ENCODE measurements at regions not wholly inside any gene's neighbourhood (a gene's known extent, or its start where the extent isn't known, plus 50 kb on each side); places are given as distances from the start of the nearest gene placed in this dataset.
"Not testable (repeated sequence)": the region's sequence is repeated elsewhere in the genome, so short reads cannot be mapped to it uniquely, and the experiment has no call there.

- DNase-seq: no peak
Measured at GRCh38 chr1:168419736-168420135, 124.1 kb downstream of the XCL2 start.

- no peak for DNase-seq
Measured at GRCh38 chr1:168416220-168416619, 127.6 kb downstream of the XCL2 start.

GRCh38 chr1:168414914-168415313 is 128.9 kb downstream of the XCL2 start:
- no peak for DNase-seq

GRCh38 chr1:168410464-168410863 is 129.8 kb downstream of the TBX19 start:
- DNase-seq: no peak

- no peak for DNase-seq
Measured at GRCh38 chr1:168408884-168409283, 128.2 kb downstream of the TBX19 start.

GRCh38 chr1:168408539-168408865 is 127.8 kb downstream of the TBX19 start:
- DNase-seq: no peak

GRCh38 chr1:168407832-168408538 is 127.3 kb downstream of the TBX19 start:
- no peak for DNase-seq

GRCh38 chr1:168405906-168406549 is 125.4 kb downstream of the TBX19 start:
- DNase-seq: no peak

- DNase-seq: no peak
Measured at GRCh38 chr1:168403140-168403539, 122.5 kb downstream of the TBX19 start.

- DNase-seq: not testable (repeated sequence)
Measured at GRCh38 chr1:168402466-168402865, 121.8 kb downstream of the TBX19 start.

GRCh38 chr1:168401341-168401740 is 120.7 kb downstream of the TBX19 start:
- no peak for DNase-seq

- no peak for DNase-seq
Measured at GRCh38 chr1:168400139-168400538, 119.5 kb downstream of the TBX19 start.

- no peak for DNase-seq
Measured at GRCh38 chr1:168397806-168398205, 117.1 kb downstream of the TBX19 start.

- DNase-seq: no peak
Measured at GRCh38 chr1:168396940-168397684, 116.4 kb downstream of the TBX19 start.

- DNase-seq: peak; percentile 12
Measured at GRCh38 chr1:168396508-168396907, 115.8 kb downstream of the TBX19 start.

GRCh38 chr1:168394858-168395257 is 114.2 kb downstream of the TBX19 start:
- no peak for DNase-seq

- no peak for DNase-seq
Measured at GRCh38 chr1:168392958-168393549, 112.4 kb downstream of the TBX19 start.

- DNase-seq: no peak
Measured at GRCh38 chr1:168391851-168392681, 111.4 kb downstream of the TBX19 start.

GRCh38 chr1:168390271-168390670 is 109.6 kb downstream of the TBX19 start:
- DNase-seq: no peak

- DNase-seq: no peak
Measured at GRCh38 chr1:168387781-168388760, 107.4 kb downstream of the TBX19 start.

Measured in skin of body (tissue), 1 donor.